HK-2 (cell line): ENCODE measurements at regions not wholly inside any gene's neighbourhood (a gene's known extent, or its start where the extent isn't known, plus 50 kb on each side); places are given as distances from the start of the nearest gene placed in this dataset.

Experiments
- DNase-seq: peaks from one replicate; pipeline ENCODE4 v3.0.0-alpha.2; 2018; ENCODE audit not compliant: unreplicated experiment

DNA sequence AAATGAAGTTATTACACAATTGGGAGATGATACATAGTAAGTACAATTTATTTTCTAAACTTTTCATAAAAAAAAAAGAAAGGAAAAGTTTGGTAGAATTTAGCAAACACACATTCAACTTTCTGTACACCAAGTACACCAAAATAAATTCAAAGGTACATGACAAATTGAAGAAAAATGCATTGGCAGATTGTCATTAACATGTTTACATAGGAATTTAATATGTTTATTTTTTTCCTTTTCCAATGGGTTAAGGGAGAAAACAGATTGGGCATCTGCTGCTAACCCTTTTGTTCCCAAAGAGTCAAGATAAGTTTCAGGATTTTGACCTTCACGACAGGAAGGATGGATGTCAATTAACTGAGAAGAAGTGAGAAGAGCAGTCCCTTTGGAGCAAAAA, 620.4 kb downstream of the XIRP2 start:
- DNase-seq = no peak

GRCh38 chr2:167506395-167506794, 618.1 kb downstream of the XIRP2 start:
- no peak for DNase-seq

DNA sequence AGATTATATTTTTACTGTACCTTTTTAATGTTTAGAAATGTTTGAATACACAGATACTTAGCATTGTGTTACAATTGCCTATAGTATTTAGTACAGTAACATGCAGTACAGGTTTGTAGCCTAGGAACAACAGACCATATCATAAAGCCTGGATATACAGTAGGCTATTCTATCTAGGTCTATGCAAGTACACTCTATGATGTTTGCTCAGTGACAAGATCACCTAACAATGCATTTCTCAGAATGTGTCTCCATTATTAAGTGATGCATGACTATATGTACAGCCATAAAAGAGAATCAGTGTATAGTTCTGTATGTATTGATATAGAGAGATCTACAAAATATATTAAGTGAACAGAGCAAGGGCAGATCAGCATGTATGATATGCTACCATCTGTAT, 616.4 kb downstream of the XIRP2 start:
- no peak for DNase-seq

DNA sequence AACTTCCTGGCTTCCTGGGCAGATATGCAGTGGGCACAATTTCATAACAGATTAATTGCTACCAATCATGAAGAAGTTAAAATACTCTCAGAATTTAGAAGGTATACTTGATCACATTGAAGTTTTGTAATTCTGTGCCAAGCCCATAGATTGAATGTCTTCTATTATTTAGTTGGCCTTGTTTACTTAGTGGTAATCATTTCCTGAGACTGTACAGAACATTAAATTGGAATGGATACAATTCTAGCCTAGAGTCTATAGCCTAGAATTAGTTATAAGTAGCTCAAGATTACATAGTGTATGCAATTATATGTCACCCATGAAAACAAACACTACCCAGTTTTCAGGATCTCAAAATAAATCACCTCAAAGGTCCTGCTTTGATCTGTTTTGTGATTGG, 615.8 kb downstream of the XIRP2 start:
- DNase-seq = no peak

GRCh38 chr2:167501618-167502017, 613.3 kb downstream of the XIRP2 start:
- DNase-seq = no peak

- no peak for DNase-seq
These were observed 605.6 kb downstream of the XIRP2 start for GRCh38 chr2:167493862-167494261.

GRCh38 chr2:167492486-167492885, 604.2 kb downstream of the XIRP2 start:
- DNase-seq = no peak

GRCh38 chr2:167491788-167492187, 603.5 kb downstream of the XIRP2 start:
- DNase-seq = no peak

- DNase-seq = no peak
These were observed 602.2 kb downstream of the XIRP2 start for GRCh38 chr2:167490455-167490854.

DNA sequence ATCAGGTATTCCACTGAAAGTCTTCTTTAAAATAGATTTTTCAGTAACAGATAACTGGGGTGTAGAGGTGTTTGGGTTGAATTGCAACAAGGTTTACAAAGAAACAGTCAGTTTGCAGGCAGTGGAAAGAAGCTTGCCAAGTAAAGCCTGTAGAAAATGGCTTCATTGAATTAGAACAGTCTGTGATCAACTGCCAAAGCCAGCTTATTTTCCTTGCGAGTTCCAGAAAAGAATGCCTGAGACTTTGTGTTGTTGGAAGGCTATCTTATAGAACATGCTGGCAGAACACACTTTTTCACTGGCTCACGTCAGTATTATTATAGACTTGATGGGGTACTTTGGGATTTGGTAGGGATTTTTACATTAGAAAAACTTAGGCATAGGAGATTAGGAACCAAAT, 601.0 kb downstream of the XIRP2 start:
- no peak for DNase-seq

DNA sequence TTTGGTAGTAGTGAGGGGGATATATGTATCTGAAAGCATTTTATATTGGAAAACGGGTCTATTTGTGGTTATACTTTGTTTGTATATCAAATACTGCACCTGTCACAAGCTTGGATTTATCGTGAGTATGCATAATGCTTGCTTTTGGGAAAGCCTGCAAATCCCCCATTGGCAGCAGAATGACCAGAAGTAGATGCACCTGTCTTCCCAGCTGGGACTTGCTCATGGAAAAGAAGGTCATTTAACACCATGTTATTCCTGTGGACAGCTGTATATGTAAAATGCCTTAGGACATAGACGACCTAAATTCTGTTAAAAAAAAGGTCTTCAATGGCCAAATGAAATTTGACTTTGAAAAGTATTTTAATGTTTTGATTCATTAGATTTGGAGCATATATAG, 599.4 kb downstream of the XIRP2 start:
- no peak for DNase-seq

DNA sequence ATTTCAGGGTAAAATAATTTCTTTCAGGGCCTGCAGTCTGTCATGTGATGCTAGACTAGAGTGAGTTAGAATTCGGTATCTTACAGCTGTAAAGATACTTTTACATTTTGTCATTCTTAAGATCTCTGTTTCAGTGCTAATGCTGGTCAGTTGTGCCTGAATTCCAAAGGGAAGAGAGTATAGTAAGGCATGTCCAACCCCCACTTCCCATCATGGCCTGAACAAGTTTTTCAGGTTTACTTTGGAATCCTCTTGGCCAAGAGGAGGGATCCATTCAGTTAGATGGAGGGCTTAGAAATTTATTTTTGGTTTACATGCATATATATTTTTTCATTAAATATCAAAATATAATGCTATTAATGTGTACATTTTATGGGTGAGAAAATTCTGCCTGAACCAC, 596.6 kb downstream of the XIRP2 start:
- no peak for DNase-seq

GRCh38 chr2:167480986-167481309, 592.7 kb downstream of the XIRP2 start:
- no peak for DNase-seq

DNA sequence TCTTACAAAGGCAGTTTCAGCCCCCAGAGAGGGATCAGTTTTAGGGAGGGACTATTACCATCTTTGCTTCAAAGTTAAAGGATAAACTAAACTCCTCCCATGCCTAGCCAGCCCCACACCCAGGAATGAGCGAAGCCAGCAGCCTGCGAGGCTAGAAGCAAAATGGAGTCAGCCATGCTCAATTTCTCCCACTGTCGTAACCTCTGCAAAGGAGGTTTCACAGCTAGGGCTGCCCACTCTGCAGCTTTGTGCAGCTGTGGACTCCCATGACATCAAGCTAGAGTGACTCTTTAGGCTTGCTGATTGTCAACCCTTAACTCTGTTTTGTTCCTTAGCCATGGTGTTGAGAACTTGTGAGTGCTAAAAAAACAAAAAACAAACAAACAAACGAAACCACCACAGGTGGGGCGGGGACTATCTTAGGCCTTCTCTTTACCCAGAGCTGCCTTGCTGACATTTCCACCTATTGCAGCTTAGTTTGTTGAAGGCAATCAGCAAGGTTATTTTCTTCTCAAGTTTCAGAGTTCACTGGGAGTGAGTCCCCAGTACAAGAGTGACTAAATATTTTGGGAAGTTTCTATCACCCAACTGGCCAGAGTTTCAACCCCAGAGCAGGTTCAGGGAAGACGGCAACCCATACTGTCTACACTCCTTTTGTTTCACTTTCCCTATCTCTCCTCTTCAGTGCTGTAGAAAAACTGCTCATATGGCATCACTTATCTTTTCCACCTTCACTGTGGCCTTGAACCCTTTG, 592.1 kb downstream of the XIRP2 start:
- DNase-seq = no peak

DNA sequence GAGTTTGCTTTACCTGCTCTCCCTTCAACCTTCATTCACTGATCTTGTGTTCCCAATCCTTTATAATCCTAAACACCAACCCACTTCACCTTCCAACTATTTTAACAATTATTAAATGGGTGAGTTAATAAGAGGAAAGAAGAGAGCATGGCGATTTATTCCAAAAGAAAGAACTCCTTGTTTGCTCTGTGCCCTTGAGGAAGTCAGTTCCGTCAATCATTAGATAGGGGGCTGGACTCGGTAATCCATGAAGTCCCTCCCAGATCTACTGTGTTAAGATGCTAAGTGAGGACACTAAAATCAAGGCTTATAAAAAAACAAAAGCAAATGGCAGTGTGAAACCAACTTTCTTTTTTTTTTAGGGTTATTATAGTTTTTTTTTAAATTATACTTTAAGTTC, 589.9 kb downstream of the XIRP2 start:
- no peak for DNase-seq

- no peak for DNase-seq
These were observed 587.5 kb downstream of the XIRP2 start for GRCh38 chr2:167475791-167476190.

- no peak for DNase-seq
These were observed 583.5 kb downstream of the XIRP2 start for GRCh38 chr2:167471734-167472133.

DNA sequence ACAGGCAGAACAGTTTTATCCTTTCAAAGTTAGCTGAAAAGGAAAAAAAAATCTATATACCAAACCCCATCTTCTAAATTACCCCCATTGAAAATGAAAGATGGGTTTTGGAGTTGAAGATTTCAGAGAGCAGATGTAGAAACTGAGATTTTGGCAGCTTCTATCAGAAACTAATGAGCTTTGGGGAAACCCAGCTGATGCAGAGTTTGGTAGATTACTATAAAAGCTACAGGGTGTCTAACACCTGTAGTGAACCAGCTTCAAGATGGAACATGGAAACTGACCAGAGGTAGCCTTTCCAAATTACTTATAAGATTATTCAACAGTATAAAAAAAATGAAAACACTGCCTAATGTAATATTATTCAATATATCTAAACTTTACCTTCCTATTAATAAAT, 583.1 kb downstream of the XIRP2 start:
- no peak for DNase-seq

GRCh38 chr2:167462379-167462778, 574.1 kb downstream of the XIRP2 start:
- no peak for DNase-seq

DNA sequence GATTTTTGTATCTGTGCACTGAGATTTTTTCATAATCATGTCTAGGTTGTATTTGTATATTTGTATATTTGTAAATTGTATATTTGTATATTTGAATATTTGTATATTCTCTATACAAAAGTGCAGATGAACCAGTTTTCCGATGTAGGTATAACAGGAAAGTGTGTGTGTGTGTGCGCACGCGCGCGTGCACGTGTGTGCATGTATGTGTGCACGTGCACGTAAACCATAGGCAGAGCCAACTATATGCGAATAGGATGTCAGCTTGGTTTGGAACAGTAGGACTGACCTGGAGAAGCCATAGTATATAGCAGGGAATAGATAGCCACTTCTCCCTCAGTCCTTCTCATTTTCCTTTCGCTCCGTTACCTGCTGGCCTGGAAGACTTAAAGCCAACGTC, 565.8 kb downstream of the XIRP2 start:
- DNase-seq = no peak

- no peak for DNase-seq
These were observed 563.4 kb downstream of the XIRP2 start for GRCh38 chr2:167451496-167452289.

- DNase-seq = no peak
These were observed 562.1 kb downstream of the XIRP2 start for GRCh38 chr2:167450364-167450763.

DNA sequence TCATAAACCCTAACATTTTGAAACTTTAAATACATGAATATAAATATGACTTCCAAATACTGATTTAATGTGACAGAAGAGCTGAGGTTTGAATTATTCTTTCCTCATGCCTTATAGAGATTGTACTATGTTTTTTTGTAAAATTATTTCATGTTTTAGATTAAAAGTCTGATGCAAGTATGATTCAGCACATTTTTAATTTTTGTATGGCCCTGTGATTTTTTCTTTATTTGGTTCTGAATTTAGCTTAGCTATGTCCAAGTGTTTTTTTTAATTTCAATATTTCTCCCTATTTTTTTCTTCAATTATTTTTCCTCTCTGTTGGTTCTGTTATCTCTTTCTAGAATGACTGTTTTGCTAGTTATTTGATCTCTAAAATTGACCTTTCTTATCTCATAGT, 552.1 kb downstream of the XIRP2 start:
- no peak for DNase-seq

DNA sequence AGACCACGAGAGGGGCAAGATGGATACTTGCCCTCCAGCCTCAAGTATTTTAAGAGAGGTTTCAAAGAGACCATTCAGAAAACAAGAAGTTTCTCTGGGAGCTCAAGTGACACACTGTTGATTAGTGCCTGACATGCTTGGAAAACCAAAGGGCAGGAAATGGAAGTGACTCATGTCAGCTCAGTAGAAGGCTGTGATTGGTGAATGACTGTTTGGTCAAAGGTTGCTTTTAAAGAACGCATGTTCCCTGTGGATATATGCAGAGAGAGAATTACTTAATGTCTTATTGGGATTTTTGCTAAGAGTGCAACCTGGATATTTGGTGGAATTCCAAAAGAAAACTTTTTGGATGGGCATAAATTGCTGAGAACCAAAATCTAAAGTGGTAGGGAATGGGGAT, 549.9 kb downstream of the XIRP2 start:
- peak; percentile 25 for DNase-seq
